SK-N-SH (cell line): ENCODE measurements at regions not wholly inside any gene's neighbourhood (a gene's known extent, or its start where the extent isn't known, plus 50 kb on each side); places are given as distances from the start of the nearest gene placed in this dataset.

Source experiments
- CTCF ChIA-PET: fragments of 300-600, 350-600 bp; formaldehyde crosslinking; extraction: SDS; loops from one replicate; lab custom pipeline; 2021; lab: Yijun Ruan, JAX
- POLR2A ChIA-PET: fragments of 350-600 bp; sonication (Branson Sonifier 250); formaldehyde crosslinking; extraction: SDS; loops from one replicate; lab custom pipeline; 2020; ENCODE audit warnings: antibody characterized with exemption, inconsistent platforms; lab: Yijun Ruan, JAX
- DNase-seq: peaks from one replicate; pipeline ENCODE4 v3.0.0; 2012
- H2AFZ ChIP-seq: fragments of 200-600 bp; sonication (generic); 2 replicates; pipeline ENCODE4 v1.8.1; 2016; ENCODE audit warnings: antibody characterized with exemption, mild to moderate bottlenecking, low read depth
- H3F3A ChIP-seq: fragments of 200-600 bp; sonication (generic); replicated peaks from 2 replicates; pipeline ENCODE3; 2016; ENCODE audit warnings: antibody characterized with exemption, mild to moderate bottlenecking; ENCODE audit not compliant: insufficient read depth
- H3K27ac ChIP-seq, 2 experiments: fragments of 200-500 bp in 1 of 2; fragments of 200-600 bp in 1 of 2; sonication (Bioruptor generic) in 1 of 2; sonication (generic), shearing (Covaris generic) in 1 of 2; 2 replicates each; pipeline versions ENCODE4 v1.5.1 to v1.6.1; 2014 to 2016; ENCODE audit warnings: low read depth in 2 of 2, inconsistent platforms in 1 of 2, low read length in 1 of 2, mild to moderate bottlenecking in 1 of 2, mixed read lengths in 1 of 2
- H3K27me3 ChIP-seq: fragments of 200-600 bp; sonication (generic), shearing (Covaris generic); 2 replicates; pipeline ENCODE4 v1.6.1; 2016; ENCODE audit warnings: mixed run types; ENCODE audit not compliant: insufficient read depth
- H3K36me3 ChIP-seq, 2 experiments: fragments of 200-500 bp in 1 of 2; fragments of 200-600 bp in 1 of 2; sonication (Bioruptor generic) in 1 of 2; sonication (generic) in 1 of 2; replicated peaks in 1 of 2; 2 replicates each; pipeline versions ENCODE3 to v1.5.1; 2014 to 2016; ENCODE audit warnings: low read length in 1 of 2, mild to moderate bottlenecking in 1 of 2; ENCODE audit not compliant: insufficient read depth in 2 of 2, control insufficient read depth in 1 of 2
- H3K4me1 ChIP-seq, 2 experiments: fragments of 200-500 bp in 1 of 2; fragments of 200-600 bp in 1 of 2; sonication (Bioruptor generic) in 1 of 2; sonication (generic), shearing (Covaris generic) in 1 of 2; 2 replicates each; pipeline versions ENCODE4 v1.5.1 to v1.6.1; 2014 to 2016; ENCODE audit warnings: low read depth in 1 of 2, low read length in 1 of 2, mixed run types in 1 of 2; ENCODE audit not compliant: insufficient read depth in 2 of 2, control insufficient read depth in 1 of 2
- H3K4me2 ChIP-seq: fragments of 200-600 bp; sonication (generic), shearing (Covaris generic); 2 replicates; pipeline ENCODE4 v1.6.1; 2017; ENCODE audit warnings: mixed run types
- H3K4me3 ChIP-seq, 2 experiments: fragments of 200-500 bp in 1 of 2; fragments of 200-600 bp in 1 of 2; sonication (Bioruptor generic) in 1 of 2; sonication (generic), shearing (Covaris generic) in 1 of 2; 2 replicates each; pipeline versions ENCODE4 v1.5.1 to v1.8.1; 2014 to 2016; ENCODE audit warnings: low read depth in 2 of 2, inconsistent platforms in 1 of 2, low read length in 1 of 2, mild to moderate bottlenecking in 1 of 2, mixed read lengths in 1 of 2, moderate library complexity in 1 of 2
- H3K79me2 ChIP-seq: fragments of 200-600 bp; sonication (generic); 2 replicates; pipeline ENCODE4 v1.8.1; 2017; ENCODE audit warnings: mild to moderate bottlenecking; ENCODE audit not compliant: insufficient read depth
- H3K9ac ChIP-seq: fragments of 200-600 bp; sonication (generic); 2 replicates; pipeline ENCODE4 v1.6.1; 2017; ENCODE audit warnings: mixed run types
- H3K9me2 ChIP-seq: fragments of 200-600 bp; sonication (generic); 2 replicates; pipeline ENCODE4 v1.6.1; 2017; ENCODE audit warnings: mixed run types
- H3K9me3 ChIP-seq: fragments of 200-600 bp; sonication (generic); 2 replicates; pipeline ENCODE4 v1.6.1; 2017; ENCODE audit warnings: mixed run types, mild to moderate bottlenecking, moderate library complexity
- H4K20me1 ChIP-seq: fragments of 200-600 bp; sonication (generic); 2 replicates; pipeline ENCODE4 v1.6.1; 2017; ENCODE audit warnings: mild to moderate bottlenecking, mixed run types; ENCODE audit not compliant: insufficient read depth
- EZH2phosphoT487 ChIP-seq: fragments of 200-600 bp; sonication (generic); IDR thresholded peaks from 2 replicates; pipeline ENCODE4 v1.6.1; 2017; ENCODE audit warnings: low read depth, mixed run types, mild to moderate bottlenecking, antibody characterized with exemption, moderate library complexity, borderline replicate concordance
- GABPA ChIP-seq: IDR thresholded peaks from 2 replicates; pipeline ENCODE4 v1.4.0; 2012; ENCODE audit warnings: low read depth, mild to moderate bottlenecking
- MEF2A ChIP-seq: IDR thresholded peaks from 2 replicates; pipeline ENCODE4 v1.4.0; 2012; ENCODE audit warnings: low read depth, borderline replicate concordance
- MXI1 ChIP-seq: IDR thresholded peaks from 2 replicates; pipeline ENCODE4 v1.6.1; 2012; ENCODE audit warnings: mild to moderate bottlenecking, low read depth, low read length, improper control_type of control experiment
- SIN3A ChIP-seq: IDR thresholded peaks from 2 replicates; pipeline ENCODE4 v1.6.1; 2012; ENCODE audit warnings: low read depth, mild to moderate bottlenecking, low read length, moderate library complexity, borderline replicate concordance
- ZBTB33 ChIP-seq: IDR thresholded peaks from 2 replicates; pipeline ENCODE4 v1.4.0; 2012; ENCODE audit warnings: low read depth, borderline replicate concordance
- WGBS: methylation state at CpG from one replicate; pipeline ENCODE4 v1.1.6; 2017; ENCODE audit warnings: low lambda C conversion rate; 5-methylcytosine and 5-hydroxymethylcytosine counted together
- TF ChIP-seq, protein P1 (sequence below): IDR thresholded peaks from 2 replicates; pipeline ENCODE4 v1.4.0; 2012; ENCODE audit warnings: low read depth, borderline replicate concordance
- TF ChIP-seq, protein P2 (sequence below): IDR thresholded peaks from 2 replicates; pipeline ENCODE4 v1.4.0; 2012; ENCODE audit warnings: low read depth
- TF ChIP-seq, protein P3 (sequence below): IDR thresholded peaks from 2 replicates; pipeline ENCODE4 v1.6.1; 2012; ENCODE audit warnings: mild to moderate bottlenecking, low read depth, low read length, moderate library complexity

- ChIA-PET CTCF (interaction anchor here (1.0 kb wide), 1 partner anchor 51 kb away, joined by 3 read pairs; no protein-coding TSS in a partner anchor), POLR2A (no interaction called here)
- no peaks in the 10 kb centered on the region for H3K9me3 ChIP-seq
- TF ChIP-seq, protein P1, sequence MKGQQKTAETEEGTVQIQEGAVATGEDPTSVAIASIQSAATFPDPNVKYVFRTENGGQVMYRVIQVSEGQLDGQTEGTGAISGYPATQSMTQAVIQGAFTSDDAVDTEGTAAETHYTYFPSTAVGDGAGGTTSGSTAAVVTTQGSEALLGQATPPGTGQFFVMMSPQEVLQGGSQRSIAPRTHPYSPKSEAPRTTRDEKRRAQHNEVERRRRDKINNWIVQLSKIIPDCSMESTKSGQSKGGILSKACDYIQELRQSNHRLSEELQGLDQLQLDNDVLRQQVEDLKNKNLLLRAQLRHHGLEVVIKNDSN: no peak
- TF ChIP-seq MXI1: no peak
- TF ChIP-seq MEF2A: no peak
- TF ChIP-seq, protein P2, sequence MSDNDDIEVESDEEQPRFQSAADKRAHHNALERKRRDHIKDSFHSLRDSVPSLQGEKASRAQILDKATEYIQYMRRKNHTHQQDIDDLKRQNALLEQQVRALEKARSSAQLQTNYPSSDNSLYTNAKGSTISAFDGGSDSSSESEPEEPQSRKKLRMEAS: no peak
- TF ChIP-seq GABPA: no peak
- TF ChIP-seq, protein P3, sequence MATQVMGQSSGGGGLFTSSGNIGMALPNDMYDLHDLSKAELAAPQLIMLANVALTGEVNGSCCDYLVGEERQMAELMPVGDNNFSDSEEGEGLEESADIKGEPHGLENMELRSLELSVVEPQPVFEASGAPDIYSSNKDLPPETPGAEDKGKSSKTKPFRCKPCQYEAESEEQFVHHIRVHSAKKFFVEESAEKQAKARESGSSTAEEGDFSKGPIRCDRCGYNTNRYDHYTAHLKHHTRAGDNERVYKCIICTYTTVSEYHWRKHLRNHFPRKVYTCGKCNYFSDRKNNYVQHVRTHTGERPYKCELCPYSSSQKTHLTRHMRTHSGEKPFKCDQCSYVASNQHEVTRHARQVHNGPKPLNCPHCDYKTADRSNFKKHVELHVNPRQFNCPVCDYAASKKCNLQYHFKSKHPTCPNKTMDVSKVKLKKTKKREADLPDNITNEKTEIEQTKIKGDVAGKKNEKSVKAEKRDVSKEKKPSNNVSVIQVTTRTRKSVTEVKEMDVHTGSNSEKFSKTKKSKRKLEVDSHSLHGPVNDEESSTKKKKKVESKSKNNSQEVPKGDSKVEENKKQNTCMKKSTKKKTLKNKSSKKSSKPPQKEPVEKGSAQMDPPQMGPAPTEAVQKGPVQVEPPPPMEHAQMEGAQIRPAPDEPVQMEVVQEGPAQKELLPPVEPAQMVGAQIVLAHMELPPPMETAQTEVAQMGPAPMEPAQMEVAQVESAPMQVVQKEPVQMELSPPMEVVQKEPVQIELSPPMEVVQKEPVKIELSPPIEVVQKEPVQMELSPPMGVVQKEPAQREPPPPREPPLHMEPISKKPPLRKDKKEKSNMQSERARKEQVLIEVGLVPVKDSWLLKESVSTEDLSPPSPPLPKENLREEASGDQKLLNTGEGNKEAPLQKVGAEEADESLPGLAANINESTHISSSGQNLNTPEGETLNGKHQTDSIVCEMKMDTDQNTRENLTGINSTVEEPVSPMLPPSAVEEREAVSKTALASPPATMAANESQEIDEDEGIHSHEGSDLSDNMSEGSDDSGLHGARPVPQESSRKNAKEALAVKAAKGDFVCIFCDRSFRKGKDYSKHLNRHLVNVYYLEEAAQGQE: no peak
- TF ChIP-seq ZBTB33: no peak
- no peak for TF ChIP-seq SIN3A
- TF ChIP-seq EZH2phosphoT487: no peak
- peaks cover 8 to 21% of the 10 kb centered on the region in 2 experiments for H3K36me3 ChIP-seq
- H2AFZ ChIP-seq: no peak overlapping the region
- H3K27me3 ChIP-seq: no peaks in the 10 kb centered on the region
- no peak for DNase-seq
- no peaks in the 10 kb centered on the region for H4K20me1 ChIP-seq
- H3K79me2 ChIP-seq: no peaks in the 10 kb centered on the region
- 75% methylated on average over 2 of the region's 2 CpGs for WGBS
- H3K27ac ChIP-seq: peak overlapping the region in 1 of 2 experiments; percentile 78; a peak in 2 of 4 replicates
- H3K4me3 ChIP-seq: no peak overlapping the region
- H3F3A ChIP-seq: peaks cover 23% of the 10 kb centered on the region
- no peaks in the 10 kb centered on the region for H3K9me2 ChIP-seq
- H3K4me2 ChIP-seq: no peak overlapping the region
- H3K4me1 ChIP-seq: peaks cover 0 to 41% of the 10 kb centered on the region in 2 experiments; a peak in 3 of 4 replicates
- H3K9ac ChIP-seq: no peak overlapping the region
Measured at GRCh38 chr14:71666571-71667145, 265.6 kb upstream of the RGS6 start.
